ENCODE measurements at regions not wholly inside any gene's neighbourhood (a gene's known extent, or its start where the extent isn't known, plus 50 kb on each side); places are given as distances from the start of the nearest gene placed in this dataset.

DNA sequence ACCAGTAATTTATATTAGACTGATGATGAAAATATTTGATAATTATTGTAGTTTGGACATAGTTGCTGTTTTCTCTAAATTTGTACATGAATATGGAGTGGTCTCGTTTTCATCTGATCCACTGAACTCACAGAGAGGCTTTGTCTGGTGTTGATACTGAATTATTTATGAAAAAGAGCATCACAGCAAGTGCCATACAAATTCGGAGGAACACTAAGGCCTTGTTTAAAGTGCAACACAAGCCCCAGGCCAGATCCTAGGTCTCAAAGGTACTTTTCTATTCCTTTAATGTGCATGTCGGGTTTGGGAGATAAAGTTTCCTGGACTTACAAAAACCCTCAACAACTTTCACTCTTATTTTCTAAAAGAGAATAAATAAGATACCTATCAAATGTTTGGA lies 796.8 kb upstream of the EPHA6 start:
- Histone ChIP-seq H3K36me3 (ENCODE audit: control insufficient read depth, low read depth, low read length) (no peaks in the 10 kb centered on the region), H3K4me3 (ENCODE audit: low read length) (no peak overlapping the region), H3K4me1 (ENCODE audit: control insufficient read depth, low read depth, low read length) (no peaks in the 10 kb centered on the region), H3K9ac (ENCODE audit: low read length) (no peak overlapping the region), H3K27ac (ENCODE audit: low read length) (no peak overlapping the region), H3K9me3 (ENCODE audit: control insufficient read depth, low read depth, low read length) (no peaks in the 10 kb centered on the region), H3K27me3 (ENCODE audit: control insufficient read depth, insufficient read depth, low read length) (no peaks in the 10 kb centered on the region)

DNA sequence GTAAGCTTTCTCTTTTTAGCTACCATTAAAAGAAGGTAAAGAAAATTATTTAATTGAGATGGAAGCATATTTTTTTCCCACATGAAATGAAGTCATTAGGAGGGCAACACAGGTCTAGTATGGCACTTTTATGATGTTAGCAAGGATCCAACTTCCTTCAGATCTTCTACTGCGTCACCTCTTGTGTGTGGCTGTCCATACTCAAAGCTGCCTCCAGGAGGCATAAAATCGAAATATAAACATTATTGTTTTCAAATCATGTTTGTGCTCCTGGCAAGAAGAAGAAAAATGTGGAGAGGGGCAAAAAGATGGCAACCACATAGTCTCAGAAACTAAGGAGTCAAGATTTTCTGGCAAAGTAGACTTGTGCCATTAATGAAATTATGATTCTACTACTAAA lies 791.7 kb upstream of the EPHA6 start:
- no peaks in the 10 kb centered on the region for H3K4me1 ChIP-seq (ENCODE audit: control insufficient read depth, low read depth, low read length)
- no peaks in the 10 kb centered on the region for H3K27me3 ChIP-seq (ENCODE audit: control insufficient read depth, insufficient read depth, low read length)

DNA sequence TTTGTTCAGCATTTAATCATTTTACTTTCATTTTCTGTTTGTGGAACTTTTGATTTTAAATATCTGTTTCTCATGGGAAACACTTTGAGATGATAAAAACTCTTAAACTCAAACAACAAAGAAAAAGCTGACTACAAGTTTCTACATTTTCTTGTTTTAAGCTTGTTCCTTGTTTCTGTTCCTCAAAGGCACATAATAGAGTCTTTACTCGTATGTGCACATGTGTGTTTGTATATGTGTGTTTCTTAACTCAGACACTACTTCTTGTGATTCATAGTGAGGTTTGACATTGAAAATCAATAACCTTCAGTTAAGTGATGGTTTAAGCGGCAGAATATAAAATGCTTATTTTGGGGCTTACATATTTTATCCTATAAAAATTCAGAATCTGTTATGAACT lies 786.7 kb upstream of the EPHA6 start:
- no peaks in the 10 kb centered on the region for H3K9me3 ChIP-seq (ENCODE audit: control insufficient read depth, low read depth, low read length)
- no peaks in the 10 kb centered on the region for H3K36me3 ChIP-seq (ENCODE audit: control insufficient read depth, low read depth, low read length)
- no peaks in the 10 kb centered on the region for H3K27me3 ChIP-seq (ENCODE audit: control insufficient read depth, insufficient read depth, low read length)
- no peak overlapping the region for H3K4me3 ChIP-seq (ENCODE audit: low read length)
- no peaks in the 10 kb centered on the region for H3K4me1 ChIP-seq (ENCODE audit: control insufficient read depth, low read depth, low read length)
- no peak overlapping the region for H3K9ac ChIP-seq (ENCODE audit: low read length)
- H3K27ac ChIP-seq (ENCODE audit: low read length) = no peak overlapping the region

More for the DNA sequence above, 791.7 kb upstream of the EPHA6 start:
- Histone ChIP-seq H3K4me3 (ENCODE audit: low read length) (no peak overlapping the region), H3K36me3 (ENCODE audit: control insufficient read depth, low read depth, low read length) (no peaks in the 10 kb centered on the region), H3K9ac (ENCODE audit: low read length) (no peak overlapping the region), H3K27ac (ENCODE audit: low read length) (no peak overlapping the region), H3K9me3 (ENCODE audit: control insufficient read depth, low read depth, low read length) (no peaks in the 10 kb centered on the region)

- no peak overlapping the region for H3K27ac ChIP-seq (ENCODE audit: low read length)
- H3K27me3 ChIP-seq (ENCODE audit: control insufficient read depth, insufficient read depth, low read length) = no peaks in the 10 kb centered on the region
- H3K36me3 ChIP-seq (ENCODE audit: control insufficient read depth, low read depth, low read length) = no peaks in the 10 kb centered on the region
- no peaks in the 10 kb centered on the region for H3K4me1 ChIP-seq (ENCODE audit: control insufficient read depth, low read depth, low read length)
- H3K9ac ChIP-seq (ENCODE audit: low read length) = no peak overlapping the region
- H3K4me3 ChIP-seq (ENCODE audit: low read length) = no peak overlapping the region
- H3K9me3 ChIP-seq (ENCODE audit: control insufficient read depth, low read depth, low read length) = no peaks in the 10 kb centered on the region
Measured at GRCh38 chr3:96039632-96040031, 774.8 kb upstream of the EPHA6 start.

GRCh38 chr3:96059301-96059700 lies 755.1 kb upstream of the EPHA6 start:
- no peak overlapping the region for H3K4me3 ChIP-seq (ENCODE audit: low read length)
- H3K27ac ChIP-seq (ENCODE audit: low read length) = no peak overlapping the region
- H3K36me3 ChIP-seq (ENCODE audit: control insufficient read depth, low read depth, low read length) = no peaks in the 10 kb centered on the region
- H3K4me1 ChIP-seq (ENCODE audit: control insufficient read depth, low read depth, low read length) = no peaks in the 10 kb centered on the region
- H3K27me3 ChIP-seq (ENCODE audit: control insufficient read depth, insufficient read depth, low read length) = no peaks in the 10 kb centered on the region
- H3K9ac ChIP-seq (ENCODE audit: low read length) = no peak overlapping the region
- no peaks in the 10 kb centered on the region for H3K9me3 ChIP-seq (ENCODE audit: control insufficient read depth, low read depth, low read length)

- H3K4me1 ChIP-seq (ENCODE audit: control insufficient read depth, low read depth, low read length) = no peaks in the 10 kb centered on the region
- H3K36me3 ChIP-seq (ENCODE audit: control insufficient read depth, low read depth, low read length) = no peaks in the 10 kb centered on the region
- H3K27me3 ChIP-seq (ENCODE audit: control insufficient read depth, insufficient read depth, low read length) = no peaks in the 10 kb centered on the region
- no peak overlapping the region for H3K4me3 ChIP-seq (ENCODE audit: low read length)
- no peak overlapping the region for H3K9ac ChIP-seq (ENCODE audit: low read length)
- no peaks in the 10 kb centered on the region for H3K9me3 ChIP-seq (ENCODE audit: control insufficient read depth, low read depth, low read length)
- H3K27ac ChIP-seq (ENCODE audit: low read length) = no peak overlapping the region
Measured at GRCh38 chr3:96069065-96069464, 745.3 kb upstream of the EPHA6 start.

GRCh38 chr3:96070678-96071077 lies 743.7 kb upstream of the EPHA6 start:
- Histone ChIP-seq H3K9me3 (ENCODE audit: control insufficient read depth, low read depth, low read length) (no peaks in the 10 kb centered on the region), H3K36me3 (ENCODE audit: control insufficient read depth, low read depth, low read length) (no peaks in the 10 kb centered on the region), H3K4me3 (ENCODE audit: low read length) (no peak overlapping the region), H3K27me3 (ENCODE audit: control insufficient read depth, insufficient read depth, low read length) (no peaks in the 10 kb centered on the region), H3K9ac (ENCODE audit: low read length) (no peak overlapping the region), H3K4me1 (ENCODE audit: control insufficient read depth, low read depth, low read length) (no peaks in the 10 kb centered on the region), H3K27ac (ENCODE audit: low read length) (no peak overlapping the region)

GRCh38 chr3:96071097-96071496 lies 743.3 kb upstream of the EPHA6 start:
- no peaks in the 10 kb centered on the region for H3K36me3 ChIP-seq (ENCODE audit: control insufficient read depth, low read depth, low read length)

DNA sequence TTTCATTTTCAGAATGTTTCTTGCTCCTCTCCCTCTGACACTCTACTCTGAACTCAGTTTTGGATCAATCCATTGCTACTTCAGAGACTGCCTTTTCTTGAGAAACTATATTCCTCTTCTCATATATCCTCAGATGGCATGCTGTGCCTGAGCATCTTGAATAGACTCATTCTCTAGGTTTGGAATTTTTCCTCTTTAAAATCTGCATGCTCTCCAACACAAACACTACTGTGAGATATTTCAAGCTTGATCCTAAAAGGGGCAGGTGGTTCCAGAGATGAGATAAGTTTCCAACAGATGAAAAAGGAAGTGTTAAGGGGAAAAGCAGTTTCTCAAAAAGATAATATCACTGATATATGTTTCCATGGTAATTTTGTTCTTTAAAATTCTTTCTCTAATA lies 742.2 kb upstream of the EPHA6 start:
- H3K4me1 ChIP-seq (ENCODE audit: control insufficient read depth, low read depth, low read length) = no peaks in the 10 kb centered on the region

More at GRCh38 chr3:96071097-96071496, 743.3 kb upstream of the EPHA6 start:
- Histone ChIP-seq H3K4me1 (ENCODE audit: control insufficient read depth, low read depth, low read length) (no peaks in the 10 kb centered on the region), H3K27ac (ENCODE audit: low read length) (no peak overlapping the region), H3K9ac (ENCODE audit: low read length) (no peak overlapping the region), H3K4me3 (ENCODE audit: low read length) (no peak overlapping the region), H3K27me3 (ENCODE audit: control insufficient read depth, insufficient read depth, low read length) (no peaks in the 10 kb centered on the region), H3K9me3 (ENCODE audit: control insufficient read depth, low read depth, low read length) (no peaks in the 10 kb centered on the region)

DNA sequence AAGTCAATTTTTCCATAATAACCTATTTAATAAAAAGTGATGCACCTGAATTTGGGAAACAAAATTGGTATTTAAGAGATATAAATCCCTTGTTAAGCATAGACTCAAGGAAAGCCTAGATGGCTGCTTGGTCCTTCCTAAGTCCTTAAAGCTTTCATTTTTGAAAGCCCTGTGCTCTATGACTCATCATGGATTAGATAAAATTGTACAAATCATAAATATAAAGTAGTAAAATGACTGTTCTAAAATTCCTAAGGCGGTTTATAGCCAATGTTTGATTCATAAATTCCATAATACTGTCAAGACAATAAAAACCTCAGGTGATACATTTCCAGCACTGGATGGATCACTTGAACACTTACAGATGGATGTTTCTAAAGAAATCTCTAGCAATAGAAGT lies 730.8 kb upstream of the EPHA6 start:
- no peaks in the 10 kb centered on the region for H3K27me3 ChIP-seq (ENCODE audit: control insufficient read depth, insufficient read depth, low read length)
- H3K4me1 ChIP-seq (ENCODE audit: control insufficient read depth, low read depth, low read length) = no peaks in the 10 kb centered on the region
- no peaks in the 10 kb centered on the region for H3K36me3 ChIP-seq (ENCODE audit: control insufficient read depth, low read depth, low read length)
- no peak overlapping the region for H3K27ac ChIP-seq (ENCODE audit: low read length)
- H3K4me3 ChIP-seq (ENCODE audit: low read length) = no peak overlapping the region
- no peak overlapping the region for H3K9ac ChIP-seq (ENCODE audit: low read length)
- H3K9me3 ChIP-seq (ENCODE audit: control insufficient read depth, low read depth, low read length) = no peaks in the 10 kb centered on the region

More for the DNA sequence above, 742.2 kb upstream of the EPHA6 start:
- H3K27me3 ChIP-seq (ENCODE audit: control insufficient read depth, insufficient read depth, low read length) = no peaks in the 10 kb centered on the region
- no peak overlapping the region for H3K27ac ChIP-seq (ENCODE audit: low read length)
- H3K9me3 ChIP-seq (ENCODE audit: control insufficient read depth, low read depth, low read length) = no peaks in the 10 kb centered on the region
- H3K4me3 ChIP-seq (ENCODE audit: low read length) = no peak overlapping the region
- no peak overlapping the region for H3K9ac ChIP-seq (ENCODE audit: low read length)
- no peaks in the 10 kb centered on the region for H3K36me3 ChIP-seq (ENCODE audit: control insufficient read depth, low read depth, low read length)

DNA sequence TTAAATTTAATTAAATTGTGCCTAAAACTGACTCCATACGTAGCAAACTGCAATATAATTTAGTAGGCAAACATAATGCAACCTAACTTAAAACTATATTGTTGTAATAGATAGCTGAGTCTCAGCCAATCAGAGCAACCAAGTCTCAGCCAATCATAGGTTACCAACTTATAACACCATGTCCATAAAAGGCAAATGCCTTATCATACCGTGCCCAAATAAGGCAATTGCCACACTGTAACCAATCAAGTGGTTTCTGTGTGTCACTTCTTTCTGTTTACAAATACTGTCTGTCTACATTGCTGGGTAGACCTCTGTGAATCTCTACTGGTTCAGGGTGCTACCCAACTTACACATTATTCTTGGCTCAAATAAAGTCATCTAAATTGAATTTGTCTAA lies 728.4 kb upstream of the EPHA6 start:
- no peak overlapping the region for H3K9ac ChIP-seq (ENCODE audit: low read length)
- no peak overlapping the region for H3K4me3 ChIP-seq (ENCODE audit: low read length)
- no peaks in the 10 kb centered on the region for H3K9me3 ChIP-seq (ENCODE audit: control insufficient read depth, low read depth, low read length)
- H3K4me1 ChIP-seq (ENCODE audit: control insufficient read depth, low read depth, low read length) = no peaks in the 10 kb centered on the region
- H3K36me3 ChIP-seq (ENCODE audit: control insufficient read depth, low read depth, low read length) = no peaks in the 10 kb centered on the region
- no peak overlapping the region for H3K27ac ChIP-seq (ENCODE audit: low read length)
- H3K27me3 ChIP-seq (ENCODE audit: control insufficient read depth, insufficient read depth, low read length) = no peaks in the 10 kb centered on the region

DNA sequence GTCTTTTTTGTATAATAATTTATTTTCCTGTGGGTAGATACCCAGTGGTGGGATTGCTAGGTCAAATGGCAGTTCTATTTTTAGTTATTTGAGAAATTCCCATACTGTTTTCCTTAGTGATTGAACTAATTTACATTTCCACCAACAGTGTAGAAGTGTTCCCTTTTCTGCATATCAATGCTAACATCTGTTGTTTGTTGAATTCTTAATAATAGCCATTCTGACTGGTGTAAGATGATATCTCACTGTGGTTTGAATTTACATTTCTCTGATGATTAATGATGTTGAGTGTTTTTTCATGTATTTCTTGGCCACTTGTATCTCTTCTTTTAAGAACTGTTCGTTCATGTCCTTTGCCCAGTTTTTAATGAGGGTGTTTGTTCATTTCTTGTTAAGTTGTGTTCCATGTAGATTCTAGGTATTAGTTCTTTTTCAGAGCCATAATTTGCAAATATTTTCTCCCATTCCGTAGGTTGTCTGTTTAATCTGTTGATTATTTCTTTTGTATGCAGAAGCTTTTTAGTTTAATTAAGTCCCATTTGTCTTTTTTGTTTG lies 713.3 kb upstream of the EPHA6 start:
- no peak overlapping the region for H3K9ac ChIP-seq (ENCODE audit: low read length)
- no peaks in the 10 kb centered on the region for H3K9me3 ChIP-seq (ENCODE audit: control insufficient read depth, low read depth, low read length)
- no peaks in the 10 kb centered on the region for H3K27me3 ChIP-seq (ENCODE audit: control insufficient read depth, insufficient read depth, low read length)
- no peaks in the 10 kb centered on the region for H3K36me3 ChIP-seq (ENCODE audit: control insufficient read depth, low read depth, low read length)
- no peak overlapping the region for H3K4me3 ChIP-seq (ENCODE audit: low read length)
- H3K4me1 ChIP-seq (ENCODE audit: control insufficient read depth, low read depth, low read length) = peaks cover 7% of the 10 kb centered on the region
- no peak overlapping the region for H3K27ac ChIP-seq (ENCODE audit: low read length)

Measured in iPS-18a (cell line).